ENCODE measurements at regions not wholly inside any gene's neighbourhood (a gene's known extent, or its start where the extent isn't known, plus 50 kb on each side); places are given as distances from the start of the nearest gene placed in this dataset.

DNA sequence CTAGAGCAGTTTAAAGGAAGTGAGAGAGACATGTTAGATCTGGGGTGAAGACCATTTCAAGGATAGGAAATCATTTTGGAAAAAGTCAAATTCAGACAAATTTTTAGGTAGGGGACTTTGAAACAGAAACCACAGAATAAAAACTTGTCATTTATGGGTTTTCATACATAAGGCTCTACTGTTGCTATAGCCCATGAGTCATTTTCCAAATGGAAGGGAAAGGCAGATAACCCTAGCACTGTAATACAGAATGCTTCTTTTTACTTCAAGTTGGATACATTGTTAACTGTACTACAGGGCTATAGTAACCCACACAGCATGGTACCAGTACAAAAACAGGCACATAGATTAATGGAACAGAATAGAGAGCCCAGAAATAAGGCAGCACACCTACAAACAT is 455.4 kb downstream of the EBF1 start:
- DNase-seq, result no peak

DNA sequence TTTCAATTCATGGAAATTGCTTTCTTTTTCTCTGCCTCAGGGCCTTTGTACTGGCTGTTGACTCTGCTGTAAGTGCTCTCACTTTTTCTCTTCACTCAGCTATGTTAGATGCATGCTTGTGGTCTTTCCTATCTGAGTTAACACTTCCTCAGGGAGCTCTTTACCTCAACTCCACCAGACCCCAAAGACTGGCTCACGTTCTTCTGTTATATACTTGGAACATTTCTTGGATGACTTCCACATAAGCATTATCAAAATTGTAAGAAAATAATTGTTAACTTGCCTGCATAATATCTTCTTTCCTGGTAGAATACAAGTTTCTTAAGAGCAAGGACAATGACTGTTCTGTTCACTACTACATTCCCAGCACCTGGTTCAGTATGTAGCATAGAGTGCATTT is 455.9 kb downstream of the EBF1 start:
- DNase-seq, result peak; percentile 38

DNA sequence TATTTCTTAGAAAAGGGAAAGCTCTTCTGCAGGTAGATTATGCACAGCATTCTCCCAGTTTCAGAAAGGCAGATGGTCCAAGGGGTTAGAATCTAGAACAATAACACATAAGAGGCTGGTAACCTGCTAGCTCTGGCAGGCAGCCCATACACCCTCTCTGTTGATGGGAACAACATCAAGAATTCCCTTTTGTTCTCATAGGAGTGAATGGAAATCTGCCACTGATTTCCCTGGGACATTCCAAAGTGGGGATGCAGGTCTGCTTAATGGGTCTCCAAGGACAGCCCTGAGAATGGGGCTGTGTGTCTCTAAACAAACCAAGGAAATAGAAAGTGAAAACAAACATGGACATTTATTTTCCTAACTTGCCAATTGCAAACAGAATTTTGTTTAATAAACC is 456.8 kb downstream of the EBF1 start:
- no peak for DNase-seq

DNA sequence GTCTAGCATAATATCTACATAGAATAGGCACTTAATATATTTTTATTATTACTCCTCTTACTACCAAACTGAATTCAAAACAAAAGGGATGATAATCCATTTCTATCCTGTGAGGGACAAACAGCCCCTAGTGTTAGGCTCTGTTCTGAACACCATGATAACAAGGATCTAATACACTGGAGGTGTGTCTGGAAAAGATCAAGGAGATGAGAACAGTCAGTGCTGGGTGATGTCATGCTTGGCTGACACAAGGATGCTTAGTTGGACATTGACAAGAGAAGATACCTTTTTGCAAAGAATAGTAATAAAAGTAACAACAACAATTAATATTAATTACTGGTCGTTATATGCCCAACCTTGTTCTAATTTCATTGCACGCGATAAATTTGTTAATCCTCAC is 458.7 kb downstream of the EBF1 start:
- DNase-seq, result no peak

DNA sequence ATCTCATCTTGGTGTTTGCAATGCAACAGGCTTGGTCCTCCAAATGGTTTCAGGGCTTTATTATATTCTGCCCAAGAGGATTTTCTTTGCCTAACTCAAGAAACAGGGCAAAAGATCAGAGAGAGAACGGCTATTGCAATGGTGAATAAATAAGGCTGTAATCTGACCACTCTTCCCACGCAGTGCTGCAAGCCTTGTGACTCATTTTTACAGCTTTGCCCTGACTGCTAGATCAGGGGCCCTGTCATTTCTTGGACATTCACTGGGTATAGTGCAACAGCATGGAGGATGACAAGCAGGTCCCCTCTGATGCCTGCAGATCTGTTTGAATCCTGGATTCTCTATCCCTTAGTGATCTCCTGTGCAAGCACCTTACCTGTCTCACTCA is 459.1 kb downstream of the EBF1 start:
- DNase-seq, result peak; percentile 50

DNA sequence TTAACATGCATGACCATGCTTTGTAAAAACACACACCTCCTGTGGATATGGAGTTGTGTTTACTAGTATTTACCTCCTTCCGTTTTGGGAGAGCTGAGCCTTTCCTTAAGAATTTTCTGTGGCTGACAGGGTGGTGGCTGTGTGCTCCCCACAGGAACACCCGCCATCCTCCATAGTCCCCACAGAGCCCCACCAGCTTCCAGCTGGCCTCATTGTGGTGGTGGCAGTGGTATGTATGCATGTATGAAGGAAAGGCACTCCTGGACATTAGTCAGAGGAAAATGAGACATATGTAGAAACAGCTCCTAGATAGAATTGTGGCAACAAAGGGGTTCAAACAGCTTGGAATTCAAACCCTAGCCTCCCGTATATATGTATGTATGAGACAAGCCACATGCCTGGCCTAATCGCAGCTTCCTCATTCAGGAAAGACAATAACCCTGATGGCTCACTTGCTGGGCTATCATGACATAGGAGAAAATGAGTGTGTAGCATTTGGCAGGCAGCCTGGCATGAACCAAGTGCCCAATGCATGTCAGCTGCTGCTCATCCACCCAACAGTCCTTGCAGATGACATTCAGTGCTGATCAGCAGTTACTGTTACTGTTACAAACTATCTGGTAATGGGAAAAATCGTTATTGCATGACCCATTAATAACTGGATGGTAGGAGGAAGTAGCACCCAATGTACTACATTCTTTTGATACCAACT is 459.7 kb downstream of the EBF1 start:
- peak; percentile 48 for DNase-seq

DNA sequence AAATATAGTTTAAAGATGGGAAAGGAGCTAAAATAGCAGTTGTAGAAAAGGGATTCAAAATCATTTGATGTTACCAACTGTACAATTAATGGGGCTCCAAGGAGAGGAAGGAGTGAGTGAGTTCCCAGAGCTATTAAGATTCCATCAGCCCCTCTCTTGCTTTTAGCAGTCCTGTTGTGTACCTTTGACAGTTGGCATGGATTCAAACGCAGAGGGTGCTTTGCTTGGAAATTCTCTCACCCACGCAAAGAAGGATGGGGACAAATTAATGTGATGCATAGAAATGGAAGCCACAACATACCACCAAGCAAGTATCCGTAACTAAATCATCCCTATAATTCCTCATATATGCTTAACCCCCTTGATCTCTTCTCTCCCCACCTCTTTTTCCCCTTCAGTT is 461.3 kb downstream of the EBF1 start:
- DNase-seq, result no peak

DNA sequence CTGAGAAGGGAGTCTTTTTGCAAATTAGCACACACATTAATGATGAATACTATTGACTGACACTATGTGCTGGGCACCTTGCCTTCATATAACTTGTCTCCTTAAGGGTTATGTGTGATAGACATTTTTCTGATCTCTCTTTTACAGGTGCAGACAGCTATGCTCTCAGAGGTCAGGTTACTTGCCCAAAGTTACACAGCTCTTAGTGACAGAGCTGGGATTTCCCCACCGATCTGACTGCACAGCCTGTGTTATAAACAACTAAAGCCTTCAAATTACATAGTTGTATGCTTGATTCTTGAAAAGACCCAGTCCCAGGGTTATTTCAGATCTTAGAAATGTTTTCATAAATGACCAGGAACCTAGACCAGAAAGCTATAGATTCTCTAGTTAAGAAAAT is 462.7 kb downstream of the EBF1 start:
- no peak for DNase-seq

DNA sequence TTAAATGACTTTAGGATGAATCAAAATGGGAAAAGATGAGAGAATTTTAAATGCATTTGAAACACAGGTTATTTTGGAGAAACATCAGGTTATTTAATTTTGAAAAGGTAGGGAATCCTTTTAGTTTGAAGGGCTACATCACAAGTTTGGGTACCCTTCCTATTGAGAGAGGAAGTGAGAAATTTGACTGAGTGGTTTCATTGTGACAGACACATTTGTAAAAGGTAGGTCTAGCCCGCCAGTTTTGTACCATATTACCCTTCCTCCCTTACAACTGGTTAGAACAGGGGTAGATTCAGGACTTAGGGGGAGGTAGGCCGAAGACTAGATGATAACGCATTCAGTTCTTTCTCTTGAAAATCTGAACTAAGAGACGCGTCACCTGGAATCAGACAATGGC is 464.2 kb downstream of the EBF1 start:
- no peak for DNase-seq

DNA sequence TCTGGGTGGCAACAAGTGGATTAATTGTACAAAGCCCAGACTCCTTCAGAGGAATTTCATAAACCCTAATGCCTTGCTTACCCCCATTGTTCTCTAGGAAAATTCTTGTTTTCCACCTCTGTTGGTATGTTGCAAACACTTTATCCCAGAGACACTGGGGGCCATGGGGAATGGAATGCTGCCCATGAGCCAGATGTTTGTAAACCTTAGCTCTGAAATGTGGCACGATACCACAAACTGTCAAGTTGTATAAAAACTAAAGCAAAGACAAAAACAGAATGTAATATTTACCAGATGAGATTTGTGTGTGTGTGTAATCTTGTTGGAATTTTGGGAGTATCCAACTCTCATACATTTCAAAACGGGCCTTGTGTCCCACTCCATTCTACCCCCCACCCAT is 465.0 kb downstream of the EBF1 start:
- DNase-seq, result peak; percentile 84

DNA sequence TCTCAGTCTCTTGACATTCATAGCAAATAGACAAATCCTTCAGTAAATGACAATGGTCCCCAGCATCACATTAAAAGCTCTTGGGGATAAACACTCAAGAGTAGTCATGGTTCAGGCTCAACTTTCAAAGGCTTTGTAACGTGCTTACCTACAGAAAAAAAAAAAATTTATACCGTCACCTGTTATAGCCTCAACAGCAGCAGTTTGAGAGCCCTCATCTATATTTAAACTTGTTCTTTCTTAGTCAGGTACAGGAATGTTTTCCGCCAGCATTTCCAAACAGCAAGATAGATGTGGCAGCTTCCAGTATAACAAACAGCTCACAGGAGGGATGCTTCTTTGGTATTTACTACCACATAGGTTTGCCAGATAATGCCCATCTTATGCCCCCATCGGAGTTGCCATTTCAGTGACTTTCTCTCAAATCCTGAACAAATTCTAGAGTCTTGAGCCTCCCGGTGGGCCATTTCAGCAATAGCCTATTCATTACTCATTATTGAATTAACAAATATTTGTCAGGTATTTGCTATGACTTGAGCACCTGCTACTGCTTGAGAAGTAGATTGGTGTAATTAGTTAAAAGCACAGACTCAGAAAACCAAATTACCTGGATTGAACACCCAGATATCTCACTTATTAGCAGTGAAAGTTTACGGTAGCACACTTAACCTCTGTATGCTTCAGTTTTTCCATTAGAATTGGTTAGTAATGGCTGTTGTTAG is 470.0 kb downstream of the EBF1 start:
- DNase-seq, result no peak

DNA sequence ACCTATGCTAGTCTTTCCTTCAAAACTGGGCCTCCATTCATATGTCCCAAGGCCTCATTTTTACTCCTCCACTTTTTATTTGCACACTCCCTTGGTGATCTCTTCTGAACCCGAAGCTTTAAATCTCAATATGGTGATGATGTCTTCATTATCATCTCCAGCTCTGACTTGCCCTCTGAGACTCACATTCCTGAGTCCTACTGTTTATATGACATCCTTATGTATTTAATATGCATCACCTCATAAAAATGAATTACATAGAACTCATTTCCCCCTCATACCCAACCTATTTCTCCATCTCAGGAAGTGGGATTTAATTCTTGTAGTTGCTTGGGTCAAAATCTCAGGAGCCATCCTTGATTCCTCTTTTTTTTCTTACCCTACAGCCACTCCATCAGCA is 473.0 kb downstream of the EBF1 start:
- peak; percentile 69 for DNase-seq

DNA sequence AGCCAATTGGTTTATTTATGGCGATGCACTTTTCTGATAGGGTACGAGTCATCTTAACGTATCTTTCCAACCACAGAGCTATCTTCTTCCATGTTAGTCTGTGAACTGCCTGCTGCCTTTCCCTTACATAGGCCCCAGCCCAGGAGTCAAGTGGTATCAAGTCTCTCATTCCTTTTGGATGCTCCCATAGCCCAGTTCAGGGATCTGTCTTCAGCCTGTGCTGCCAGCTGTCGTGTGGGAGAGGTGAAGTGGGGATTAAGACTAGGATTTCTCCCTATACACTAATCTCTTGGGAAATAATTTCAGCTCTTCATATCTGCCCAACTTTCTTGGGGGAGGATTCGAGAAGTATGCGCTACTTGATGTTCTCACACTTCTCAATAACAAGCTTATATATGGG is 475.7 kb downstream of the EBF1 start:
- DNase-seq, result no peak

DNA sequence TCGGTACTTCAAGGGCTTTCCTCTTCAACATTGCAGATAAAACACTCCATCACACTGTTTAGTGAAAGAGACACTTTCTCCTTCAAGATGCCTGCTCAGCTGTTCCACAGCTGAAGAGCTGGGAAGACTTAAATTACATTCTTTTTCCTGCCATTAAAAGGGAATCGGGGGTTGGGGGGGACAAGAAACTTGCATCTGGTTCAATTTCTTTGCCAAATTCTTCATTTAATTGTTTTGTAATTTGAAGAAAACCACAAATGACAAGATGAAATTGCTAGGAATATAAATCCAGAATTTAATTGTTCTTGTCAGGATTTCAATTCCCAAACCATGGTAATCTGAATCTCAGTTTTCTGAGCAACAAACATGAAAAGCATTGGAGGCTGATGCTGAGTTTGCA is 478.3 kb downstream of the EBF1 start:
- DNase-seq, result peak; percentile 85

DNA sequence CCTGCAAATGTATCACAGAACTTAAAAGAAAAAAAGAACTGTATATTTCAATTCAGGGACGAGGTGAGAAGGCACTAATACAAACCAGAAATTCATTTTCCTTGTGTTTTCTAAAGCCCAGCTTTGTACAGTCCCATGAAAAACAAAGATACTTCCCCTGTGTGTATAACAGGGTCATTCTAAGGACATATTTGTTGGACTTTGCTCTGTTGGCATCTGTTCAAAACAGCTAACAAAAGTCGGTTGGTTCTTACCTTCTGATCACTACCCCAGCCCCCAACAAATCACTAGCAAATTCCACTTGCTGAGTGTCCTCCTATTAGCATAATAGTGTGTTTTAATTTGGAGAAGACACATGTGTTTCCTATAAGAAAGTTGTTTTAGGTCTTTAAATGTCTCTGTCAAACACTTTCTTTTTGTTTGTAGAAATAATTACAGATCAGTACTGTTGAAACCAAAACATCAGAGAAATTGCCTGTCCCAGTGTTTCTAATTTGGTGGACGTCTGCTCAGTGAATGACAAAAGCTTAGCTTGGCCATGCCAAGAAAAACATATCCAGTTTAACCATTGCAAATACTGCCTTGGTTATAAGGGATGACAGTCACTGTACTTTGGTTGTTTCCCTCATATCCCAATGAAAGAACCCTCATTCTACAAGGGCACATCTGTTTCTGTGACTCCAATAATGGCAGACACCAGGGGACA is 480.5 kb downstream of the EBF1 start:
- DNase-seq, result peak; percentile 33

DNA sequence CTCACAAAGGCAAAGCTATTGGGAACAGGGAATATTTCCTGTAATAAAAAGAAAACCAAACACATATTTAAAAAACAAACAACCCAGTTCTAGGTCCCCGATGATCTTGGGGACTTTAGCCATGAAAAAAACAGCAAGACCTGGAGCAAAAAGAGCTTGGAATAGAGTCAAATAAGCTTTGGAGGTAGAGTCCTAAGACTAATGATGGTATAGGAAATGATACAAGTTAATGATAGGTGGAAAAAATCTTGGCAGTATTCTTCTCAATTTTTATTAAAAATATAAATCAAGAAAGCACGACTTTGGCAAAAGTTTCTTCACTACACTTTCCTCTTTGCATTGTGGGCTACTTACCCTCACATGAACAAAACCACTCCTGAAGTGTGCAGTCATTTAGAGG is 481.5 kb downstream of the EBF1 start:
- DNase-seq, result no peak

DNA sequence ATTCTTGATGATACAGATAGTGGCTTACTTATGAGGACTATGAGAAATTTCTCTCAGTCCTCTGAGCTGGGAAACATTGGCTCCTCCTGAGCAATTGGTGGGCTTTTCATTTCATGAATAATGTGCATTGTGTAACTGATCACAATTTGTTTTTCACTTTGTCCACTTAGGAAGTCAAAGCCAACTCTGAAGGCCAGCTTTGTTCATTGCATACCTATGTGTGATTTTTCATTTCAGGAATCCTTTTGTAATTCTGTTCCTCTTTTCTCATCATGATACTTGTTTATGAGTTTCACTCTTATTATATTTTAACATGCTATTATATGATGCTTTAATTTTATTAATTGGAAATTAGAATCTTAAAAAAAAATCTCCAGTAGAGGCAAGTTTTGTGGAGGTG is 483.0 kb downstream of the EBF1 start:
- no peak for DNase-seq

DNA sequence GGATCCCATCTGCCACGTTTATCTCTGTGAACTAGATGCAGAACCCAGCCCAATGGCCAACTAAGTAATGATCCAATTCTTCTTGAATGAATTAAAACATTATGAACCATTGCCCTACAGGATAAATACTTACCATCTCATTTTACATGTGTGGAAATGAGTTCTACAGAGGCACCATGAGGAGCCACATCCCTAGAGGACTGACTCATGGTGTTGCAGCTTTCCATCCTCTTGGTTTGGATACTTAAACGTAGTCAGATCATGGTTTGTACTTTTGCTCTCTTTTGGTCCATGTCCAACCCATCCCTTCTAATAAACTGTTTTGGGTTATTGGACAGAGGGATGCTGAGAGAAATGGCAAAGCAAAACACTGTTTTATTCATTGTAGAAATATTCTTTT is 484.8 kb downstream of the EBF1 start:
- peak; percentile 72 for DNase-seq

DNA sequence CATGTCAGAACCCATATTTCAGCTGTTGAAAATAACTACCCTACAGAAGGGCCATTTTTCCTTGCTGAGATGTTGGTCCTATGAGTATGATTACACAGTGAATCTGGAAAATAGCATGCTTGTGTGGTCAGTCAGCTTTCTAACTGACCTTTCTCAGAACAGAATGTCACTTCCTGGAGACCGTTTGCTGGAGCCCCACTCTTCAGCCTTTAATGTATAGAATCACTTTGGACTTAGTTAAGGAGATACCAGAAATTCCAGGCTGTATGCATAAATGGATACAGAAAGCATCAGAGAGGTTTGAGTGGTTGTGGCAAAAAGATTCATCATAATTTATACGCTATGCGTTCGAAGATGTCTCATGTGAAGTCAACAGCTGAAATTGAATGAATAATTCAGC is 488.1 kb downstream of the EBF1 start:
- peak; percentile 31 for DNase-seq

DNA sequence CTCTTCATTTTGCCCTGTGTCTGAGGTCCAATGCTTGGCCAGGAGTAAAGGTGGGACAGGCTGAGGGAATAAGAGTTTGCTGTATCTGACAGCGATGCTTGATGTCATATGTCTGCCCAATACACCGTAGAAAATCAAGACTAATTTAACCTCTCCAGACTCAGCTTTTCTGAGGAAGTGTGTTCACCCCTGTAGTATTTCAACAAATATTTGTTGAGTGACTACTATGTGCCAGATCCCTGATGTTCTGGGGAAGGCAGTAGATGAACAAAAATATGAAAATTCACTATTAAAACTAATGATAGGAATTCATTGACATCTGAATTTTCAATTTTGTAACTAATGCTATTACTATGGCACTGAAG is 489.7 kb downstream of the EBF1 start:
- DNase-seq, result no peak

DNA sequence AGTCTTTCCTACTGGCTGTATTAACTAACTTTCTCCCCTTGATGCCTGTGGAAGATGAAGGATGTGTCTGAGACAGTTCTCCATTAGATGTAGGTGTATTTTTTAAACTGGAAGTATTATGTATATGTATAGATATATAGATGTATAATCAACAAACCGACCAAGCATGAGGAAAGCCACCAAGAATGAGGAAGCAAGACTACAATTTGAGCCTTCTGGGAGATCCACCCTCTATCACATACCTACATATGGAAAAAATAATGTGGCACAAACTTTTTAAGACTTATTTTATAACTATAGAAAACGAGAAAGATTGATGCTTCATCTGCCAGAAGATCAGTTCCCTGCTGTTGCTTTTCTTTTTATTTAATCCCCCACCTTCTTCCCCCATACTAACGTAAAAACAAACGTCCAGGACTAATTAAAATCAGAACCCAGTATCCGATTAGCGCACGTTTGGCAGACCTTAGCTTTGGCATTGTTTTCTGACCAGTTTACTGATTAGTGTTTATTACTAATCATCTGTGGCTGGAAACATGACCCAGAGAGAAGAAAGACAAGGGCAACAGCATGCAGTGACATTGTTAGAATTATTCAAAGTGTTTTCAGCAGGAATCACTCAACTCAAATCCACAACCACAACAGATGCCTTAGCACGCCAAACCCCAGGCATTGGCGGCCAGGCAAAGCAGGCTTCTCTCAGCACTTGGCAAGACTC is 490.2 kb downstream of the EBF1 start:
- DNase-seq, result peak; percentile 85

DNA sequence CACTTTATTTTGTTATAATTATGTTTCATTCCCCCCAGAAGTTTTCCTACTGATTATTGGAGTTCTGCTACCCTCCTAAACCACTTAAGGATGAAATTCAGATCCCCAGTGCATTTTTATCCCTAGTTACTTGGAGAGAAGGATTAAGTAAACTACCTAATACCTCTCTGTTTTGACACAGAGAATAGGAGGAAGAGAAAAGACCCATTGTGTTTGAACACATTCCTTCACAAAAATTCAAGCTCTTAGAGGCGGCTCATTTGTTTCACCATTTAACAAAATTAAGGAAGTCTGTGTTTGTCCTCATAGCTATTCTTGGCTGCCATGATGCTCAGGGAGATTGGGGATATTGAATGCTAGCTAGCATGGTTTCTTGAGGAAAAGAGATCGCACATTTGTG is 492.6 kb downstream of the EBF1 start:
- no peak for DNase-seq

DNA sequence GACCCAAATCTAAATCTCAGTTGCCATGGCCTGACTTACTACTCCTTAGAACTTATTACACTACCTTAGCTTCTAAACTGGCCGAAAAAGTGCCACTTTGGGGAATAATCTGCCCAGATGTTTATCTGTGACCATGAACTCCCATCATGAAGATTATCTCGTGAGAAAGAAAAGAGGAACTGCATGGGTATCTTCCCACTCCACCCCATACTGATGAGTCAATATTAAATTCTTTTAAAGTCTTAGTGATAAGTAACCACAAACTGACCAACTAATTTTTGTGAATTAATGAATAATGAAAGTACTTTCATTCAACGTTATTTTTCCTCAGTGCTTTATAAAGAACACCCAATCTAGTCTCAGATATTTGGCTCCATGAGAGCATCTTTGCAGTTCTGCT is 493.5 kb downstream of the EBF1 start:
- no peak for DNase-seq

DNA sequence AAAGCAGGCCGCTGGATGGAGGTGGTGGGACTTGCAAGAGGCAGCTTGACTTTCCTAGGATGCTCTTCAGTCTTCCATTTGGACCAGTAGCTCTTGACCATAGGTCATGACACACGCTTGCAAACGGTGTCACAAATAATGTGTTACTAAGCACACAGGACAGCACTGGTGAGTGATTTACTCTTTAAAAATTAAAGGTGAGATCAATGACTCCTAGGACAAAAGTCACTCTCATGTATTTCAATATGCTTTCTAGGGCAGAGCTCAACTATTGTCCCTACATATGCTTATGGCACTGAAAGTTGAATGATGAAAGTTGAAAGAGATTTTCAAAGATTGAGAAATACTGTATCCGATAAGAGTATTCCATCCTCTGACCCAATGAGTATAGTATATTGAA is 496.7 kb downstream of the EBF1 start:
- DNase-seq, result no peak
